Naive thymus-derived CD8-positive, alpha-beta T cell (primary cell): ENCODE measurements at regions not wholly inside any gene's neighbourhood (a gene's known extent, or its start where the extent isn't known, plus 50 kb on each side); places are given as distances from the start of the nearest gene placed in this dataset.

ENCODE experiments used
- ATAC-seq, 2 donors: fragments of 150-1000 bp; cut with Tn5 transposase in 1 of 2; sonication (Bioruptor Pico), chemical (Tn5 transposase) in 1 of 2; 1 replicate in 1 of 2; 2 replicates in 1 of 2; pipeline ENCODE4 v1.10.0; 2021; ENCODE audit warnings: mild to moderate bottlenecking in 2 of 2, moderate library complexity in 2 of 2
- POLR2A ChIA-PET: fragments of 350-600 bp; sonication (Branson Sonifier 250); formaldehyde crosslinking; loops from one replicate; lab custom pipeline; 2021; ENCODE audit warnings: antibody characterized with exemption; lab: Charles Lee
- DNase-seq, 10 donors: peaks; one replicate each; pipeline versions ENCODE4 v3.0.0 to v3.0.0-alpha.2; 2020 to 2022
- H3K27ac Mint-ChIP-seq, 10 donors: one replicate each; pipeline ENCODE4 v1.8.0; 2020 to 2022; ENCODE audit warnings: mild to moderate bottlenecking in 10 of 10, mixed read lengths in 10 of 10, moderate library complexity in 4 of 10, inconsistent platforms in 1 of 10
- H3K27me3 Mint-ChIP-seq, 5 donors: one replicate each; pipeline ENCODE4 v1.8.0; 2021 to 2022; ENCODE audit warnings: mixed read lengths in 5 of 5
- H3K36me3 Mint-ChIP-seq, 3 donors: one replicate each; pipeline ENCODE4 v1.8.0; 2020 to 2022; ENCODE audit warnings: mixed read lengths in 3 of 3, mild to moderate bottlenecking in 2 of 3, inconsistent platforms in 1 of 3
- H3K4me1 Mint-ChIP-seq, 4 donors: one replicate each; pipeline ENCODE4 v1.8.0; 2021 to 2022; ENCODE audit warnings: mixed read lengths in 4 of 4
- H3K4me3 Mint-ChIP-seq, 10 donors: one replicate each; pipeline ENCODE4 v1.8.0; 2020 to 2022; ENCODE audit warnings: mild to moderate bottlenecking in 10 of 10, mixed read lengths in 10 of 10, moderate library complexity in 6 of 10, inconsistent platforms in 1 of 10
- H3K9me3 Mint-ChIP-seq, 9 donors: one replicate each; pipeline ENCODE4 v1.8.0; 2020 to 2022; ENCODE audit warnings: mixed read lengths in 9 of 9, mild to moderate bottlenecking in 3 of 9, inconsistent platforms in 1 of 9, moderate library complexity in 1 of 9

GRCh38 chr5:68370196-68370595 is 154.6 kb downstream of the PIK3R1 start:
- ATAC-seq (no peak), DNase-seq (no peak)
- Mint-ChIP-seq H3K27ac (peak overlapping the region in 2 of 10 donors; percentile 34 to 73), H3K36me3 (peaks cover 0 to 5% (median 2%) of the 10 kb centered on the region in 3 donors), H3K27me3 (peaks cover 0 to 8% (median 0%) of the 10 kb centered on the region in 5 donors), H3K4me1 (peaks cover 14 to 55% (median 33%) of the 10 kb centered on the region in 4 donors), H3K9me3 (peaks cover 0 to 3% (median 0%) of the 10 kb centered on the region in 9 donors), H3K4me3 (peak overlapping the region in 4 of 10 donors; percentile 60 to 78 (median 74))
- POLR2A ChIA-PET = no interaction called here

- DNase-seq (no peak), ATAC-seq (no peak)
- Mint-ChIP-seq H3K9me3 (peaks cover 0 to 3% (median 0%) of the 10 kb centered on the region in 9 donors), H3K36me3 (peaks cover 0 to 5% (median 2%) of the 10 kb centered on the region in 3 donors), H3K27me3 (peaks cover 0 to 8% (median 0%) of the 10 kb centered on the region in 5 donors), H3K4me3 (no peak overlapping the region), H3K4me1 (peaks cover 9 to 54% (median 27%) of the 10 kb centered on the region in 4 donors), H3K27ac (peak overlapping the region in 1 of 10 donors; percentile 14)
- POLR2A ChIA-PET = no interaction called here
Observed at GRCh38 chr5:68371607-68372006, 156.1 kb downstream of the PIK3R1 start.

GRCh38 chr5:68372161-68372560 is 156.6 kb downstream of the PIK3R1 start:
- no peak for ATAC-seq
- Mint-ChIP-seq H3K9me3 (peaks cover 0 to 3% (median 0%) of the 10 kb centered on the region in 9 donors), H3K4me3 (peak overlapping the region in 1 of 10 donors; percentile 0), H3K27me3 (peaks cover 0 to 8% (median 0%) of the 10 kb centered on the region in 5 donors), H3K4me1 (peaks cover 6 to 54% (median 29%) of the 10 kb centered on the region in 4 donors), H3K27ac (peak overlapping the region in 1 of 10 donors; percentile 14), H3K36me3 (peaks cover 0 to 5% (median 2%) of the 10 kb centered on the region in 3 donors)
- POLR2A ChIA-PET = no interaction called here
- no peak for DNase-seq

- ATAC-seq (no peak), DNase-seq (no peak)
- H3K27ac Mint-ChIP-seq = no peak overlapping the region
- H3K36me3 Mint-ChIP-seq = peaks cover 0 to 5% (median 2%) of the 10 kb centered on the region in 3 donors
- POLR2A ChIA-PET = no interaction called here
- H3K4me3 Mint-ChIP-seq = no peak overlapping the region
- peaks cover 0 to 3% (median 0%) of the 10 kb centered on the region in 9 donors for H3K9me3 Mint-ChIP-seq
- peaks cover 0 to 8% (median 0%) of the 10 kb centered on the region in 5 donors for H3K27me3 Mint-ChIP-seq
- peaks cover 6 to 61% (median 32%) of the 10 kb centered on the region in 4 donors for H3K4me1 Mint-ChIP-seq
Observed at GRCh38 chr5:68373050-68373449, 157.5 kb downstream of the PIK3R1 start.

DNA sequence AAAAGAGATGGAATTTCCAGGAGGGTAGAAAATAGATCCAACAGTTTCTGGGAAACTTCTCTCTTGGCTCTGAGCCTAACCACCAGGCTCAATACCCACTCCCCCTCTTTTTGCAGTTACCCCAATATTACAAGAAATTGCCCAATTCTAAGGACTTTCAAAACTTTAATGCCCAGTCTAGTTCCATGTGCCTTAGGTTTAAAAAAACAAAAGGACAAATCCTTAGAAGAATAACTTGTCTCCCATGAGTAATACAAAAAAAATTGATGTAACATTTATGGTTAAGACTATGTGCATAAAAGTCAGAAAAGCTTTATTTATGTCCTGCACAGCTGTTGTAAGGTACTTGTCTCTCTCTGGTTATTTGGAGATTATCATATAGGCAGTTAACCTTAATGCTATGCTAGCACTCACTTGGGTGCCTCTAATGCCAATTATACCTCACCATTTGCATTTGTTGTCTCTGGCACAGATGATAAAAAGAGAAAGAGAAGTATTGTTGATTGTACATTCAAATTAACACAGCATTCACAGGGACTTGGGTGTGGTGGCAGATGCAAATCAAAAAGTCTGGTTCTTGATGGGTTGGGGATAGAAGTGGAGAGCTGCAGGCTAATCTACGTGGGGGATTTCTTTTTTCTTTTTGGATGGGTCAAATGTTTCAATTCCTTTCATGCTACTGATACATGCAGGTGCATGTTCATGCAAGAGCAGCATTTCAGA is 159.4 kb downstream of the PIK3R1 start:
- peaks cover 0 to 5% (median 2%) of the 10 kb centered on the region in 3 donors for H3K36me3 Mint-ChIP-seq
- no peak overlapping the region for H3K4me3 Mint-ChIP-seq
- H3K4me1 Mint-ChIP-seq = peaks cover 8 to 62% (median 24%) of the 10 kb centered on the region in 4 donors
- H3K27me3 Mint-ChIP-seq = peaks cover 0 to 8% (median 0%) of the 10 kb centered on the region in 5 donors
- H3K27ac Mint-ChIP-seq = no peak overlapping the region
- no peak for ATAC-seq
- no peak for DNase-seq
- POLR2A ChIA-PET = no interaction called here
- H3K9me3 Mint-ChIP-seq = peaks cover 0 to 3% (median 0%) of the 10 kb centered on the region in 9 donors

GRCh38 chr5:68375540-68375939 is 160.0 kb downstream of the PIK3R1 start:
- POLR2A ChIA-PET = no interaction called here
- DNase-seq (no peak), ATAC-seq (no peak)
- Mint-ChIP-seq H3K36me3 (peaks cover 0 to 5% (median 2%) of the 10 kb centered on the region in 3 donors), H3K4me3 (no peak overlapping the region), H3K27me3 (peaks cover 0 to 8% (median 0%) of the 10 kb centered on the region in 5 donors), H3K4me1 (peaks cover 9 to 62% (median 18%) of the 10 kb centered on the region in 4 donors), H3K27ac (no peak overlapping the region), H3K9me3 (peaks cover 0 to under 1% (median 0%) of the 10 kb centered on the region in 9 donors)

DNA sequence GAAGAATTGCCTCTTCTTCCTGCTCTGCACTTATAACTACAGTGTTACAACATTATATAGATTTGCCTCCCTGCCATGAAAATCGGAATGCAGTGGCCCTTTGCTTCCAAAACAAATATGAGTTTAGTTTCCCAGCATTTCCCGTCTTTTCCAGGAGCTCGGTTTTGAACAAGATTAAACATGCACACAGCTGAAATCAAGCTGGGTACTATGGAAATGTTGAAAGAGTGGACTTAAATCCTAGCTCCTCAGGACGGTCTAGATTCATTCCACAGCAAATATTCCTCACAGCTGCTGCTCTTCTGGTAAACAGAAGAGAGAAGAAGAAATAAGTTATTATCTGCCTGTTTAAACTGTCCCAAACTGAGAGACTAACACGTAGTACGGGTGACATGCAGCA is 161.4 kb downstream of the PIK3R1 start:
- Mint-ChIP-seq H3K27ac (no peak overlapping the region), H3K4me1 (peaks cover 8 to 65% (median 24%) of the 10 kb centered on the region in 4 donors), H3K4me3 (no peak overlapping the region), H3K36me3 (peaks cover 0 to 5% (median 2%) of the 10 kb centered on the region in 3 donors), H3K9me3 (no peaks in the 10 kb centered on the region), H3K27me3 (peaks cover 0 to 8% (median 0%) of the 10 kb centered on the region in 5 donors)
- POLR2A ChIA-PET = no interaction called here
- no peak for ATAC-seq
- no peak for DNase-seq

- peaks cover 0 to 7% (median 0%) of the 10 kb centered on the region in 5 donors for H3K27me3 Mint-ChIP-seq
- POLR2A ChIA-PET = no interaction called here
- H3K27ac Mint-ChIP-seq = peak overlapping the region in 1 of 10 donors; percentile 36
- DNase-seq (no peak), ATAC-seq (no peak)
- H3K36me3 Mint-ChIP-seq = peaks cover 0 to 3% (median 2%) of the 10 kb centered on the region in 3 donors
- H3K4me1 Mint-ChIP-seq = peaks cover 9 to 68% (median 25%) of the 10 kb centered on the region in 4 donors
- H3K4me3 Mint-ChIP-seq = peak overlapping the region in 2 of 10 donors; percentile 13 to 31
- H3K9me3 Mint-ChIP-seq = peaks cover 0 to 3% (median 0%) of the 10 kb centered on the region in 9 donors
Observed at GRCh38 chr5:68377733-68378132, 162.2 kb downstream of the PIK3R1 start.

GRCh38 chr5:68378204-68378820 is 162.8 kb downstream of the PIK3R1 start:
- Mint-ChIP-seq H3K27ac (peak overlapping the region in 6 of 10 donors; percentile 24 to 78 (median 54)), H3K9me3 (peaks cover 0 to 3% (median 0%) of the 10 kb centered on the region in 9 donors), H3K27me3 (peaks cover 0 to under 1% (median 0%) of the 10 kb centered on the region in 5 donors), H3K4me1 (peaks cover 9 to 72% (median 26%) of the 10 kb centered on the region in 4 donors), H3K4me3 (peak overlapping the region in 3 of 10 donors; percentile 15 to 40 (median 16)), H3K36me3 (peaks cover 0 to 2% (median 0%) of the 10 kb centered on the region in 3 donors)
- DNase-seq (peak in 3 of 10 donors; percentile 23 to 31 (median 24)), ATAC-seq (peak; percentile 69 to 83)
- POLR2A ChIA-PET = interaction anchor here (0.6 kb wide), 1 partner anchor 370 kb away, joined by 4 read pairs; no protein-coding TSS in a partner anchor

GRCh38 chr5:68379275-68380036 is 163.9 kb downstream of the PIK3R1 start:
- DNase-seq (no peak), ATAC-seq (no peak)
- Mint-ChIP-seq H3K27me3 (no peaks in the 10 kb centered on the region), H3K36me3 (no peaks in the 10 kb centered on the region), H3K27ac (peak overlapping the region in 1 of 10 donors; percentile 57), H3K4me3 (no peak overlapping the region), H3K9me3 (peaks cover 0 to 3% (median 0%) of the 10 kb centered on the region in 9 donors), H3K4me1 (peaks cover 12 to 77% (median 27%) of the 10 kb centered on the region in 4 donors)
- POLR2A ChIA-PET = no interaction called here

DNA sequence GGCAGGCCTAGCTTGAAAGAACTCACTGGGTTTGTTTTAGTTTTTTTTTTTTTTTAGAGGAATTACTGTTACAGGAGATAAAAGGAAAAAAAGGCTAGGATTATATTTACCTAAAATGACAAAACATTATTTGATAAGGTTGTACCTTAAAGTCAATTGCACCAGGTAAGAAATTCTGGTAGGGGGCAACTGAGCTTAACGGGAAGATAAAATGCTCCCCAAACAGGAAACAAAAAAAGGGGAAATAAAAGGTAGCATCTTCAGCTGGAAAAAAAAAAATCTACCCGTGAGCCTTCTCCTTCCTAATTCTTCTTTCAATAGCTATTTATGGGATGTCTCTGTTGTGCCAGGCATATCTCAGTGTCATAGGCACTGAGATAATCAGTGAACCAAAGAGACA is 164.5 kb downstream of the PIK3R1 start:
- H3K4me3 Mint-ChIP-seq = no peak overlapping the region
- H3K4me1 Mint-ChIP-seq = peaks cover 13 to 77% (median 32%) of the 10 kb centered on the region in 4 donors
- H3K9me3 Mint-ChIP-seq = peaks cover 0 to 3% (median 0%) of the 10 kb centered on the region in 9 donors
- H3K36me3 Mint-ChIP-seq = no peaks in the 10 kb centered on the region
- no peaks in the 10 kb centered on the region for H3K27me3 Mint-ChIP-seq
- H3K27ac Mint-ChIP-seq = peak overlapping the region in 1 of 10 donors; percentile 57
- ATAC-seq (no peak), DNase-seq (no peak)
- POLR2A ChIA-PET = no interaction called here

- ATAC-seq (peak in 1 of 2 donors; percentile 28), DNase-seq (no peak)
- H3K9me3 Mint-ChIP-seq = peaks cover 0 to 3% (median 0%) of the 10 kb centered on the region in 9 donors
- H3K4me3 Mint-ChIP-seq = no peak overlapping the region
- peak overlapping the region in 2 of 10 donors; percentile 57 to 67 for H3K27ac Mint-ChIP-seq
- POLR2A ChIA-PET = interaction anchor here (0.7 kb wide), 1 partner anchor 1246 kb away, joined by 4 read pairs; no protein-coding TSS in a partner anchor
- H3K27me3 Mint-ChIP-seq = no peaks in the 10 kb centered on the region
- H3K36me3 Mint-ChIP-seq = no peaks in the 10 kb centered on the region
- H3K4me1 Mint-ChIP-seq = peaks cover 15 to 77% (median 35%) of the 10 kb centered on the region in 4 donors
Observed at GRCh38 chr5:68381060-68381459, 165.5 kb downstream of the PIK3R1 start.
